ENCODE measurements at regions not wholly inside any gene's neighbourhood (a gene's known extent, or its start where the extent isn't known, plus 50 kb on each side); places are given as distances from the start of the nearest gene placed in this dataset.

- Histone ChIP-seq H3K4me3 (replicated peaks in 1 of 4; ENCODE audit: control extremely low read depth in 1 of 4, insufficient read depth in 1 of 4, low read depth in 3 of 4, low read length in 4 of 4) (no peak overlapping the region), H3K9ac (ENCODE audit: insufficient read depth, low read length) (no peak overlapping the region), H3K27ac (ENCODE audit: insufficient read depth, low read length) (no peak overlapping the region), H2AFZ (ENCODE audit: low read length) (no peak overlapping the region), H3K27me3 (ENCODE audit: control insufficient read depth, insufficient read depth, low read length) (no peaks in the 10 kb centered on the region), H3K9me3 (ENCODE audit: control insufficient read depth, insufficient read depth, low read depth, low read length) (no peaks in the 10 kb centered on the region), H3K4me2 (ENCODE audit: extremely low read depth, insufficient read depth, low read length) (no peak overlapping the region), H3K36me3 (ENCODE audit: control insufficient read depth, insufficient read depth, low read length) (no peaks in the 10 kb centered on the region), H3K79me2 (ENCODE audit: control insufficient read depth, insufficient read depth, low read length) (no peaks in the 10 kb centered on the region), H3K4me1 (ENCODE audit: control insufficient read depth, extremely low read depth, insufficient read depth, low read length) (no peaks in the 10 kb centered on the region), H4K20me1 (ENCODE audit: control insufficient read depth, extremely low read depth, insufficient read depth, low read length) (no peaks in the 10 kb centered on the region)
- no peak for TF ChIP-seq EZH2 (IDR thresholded peaks at IDR 0.05; ENCODE audit: low read length, missing control alignments)
- TF ChIP-seq, protein P1, sequence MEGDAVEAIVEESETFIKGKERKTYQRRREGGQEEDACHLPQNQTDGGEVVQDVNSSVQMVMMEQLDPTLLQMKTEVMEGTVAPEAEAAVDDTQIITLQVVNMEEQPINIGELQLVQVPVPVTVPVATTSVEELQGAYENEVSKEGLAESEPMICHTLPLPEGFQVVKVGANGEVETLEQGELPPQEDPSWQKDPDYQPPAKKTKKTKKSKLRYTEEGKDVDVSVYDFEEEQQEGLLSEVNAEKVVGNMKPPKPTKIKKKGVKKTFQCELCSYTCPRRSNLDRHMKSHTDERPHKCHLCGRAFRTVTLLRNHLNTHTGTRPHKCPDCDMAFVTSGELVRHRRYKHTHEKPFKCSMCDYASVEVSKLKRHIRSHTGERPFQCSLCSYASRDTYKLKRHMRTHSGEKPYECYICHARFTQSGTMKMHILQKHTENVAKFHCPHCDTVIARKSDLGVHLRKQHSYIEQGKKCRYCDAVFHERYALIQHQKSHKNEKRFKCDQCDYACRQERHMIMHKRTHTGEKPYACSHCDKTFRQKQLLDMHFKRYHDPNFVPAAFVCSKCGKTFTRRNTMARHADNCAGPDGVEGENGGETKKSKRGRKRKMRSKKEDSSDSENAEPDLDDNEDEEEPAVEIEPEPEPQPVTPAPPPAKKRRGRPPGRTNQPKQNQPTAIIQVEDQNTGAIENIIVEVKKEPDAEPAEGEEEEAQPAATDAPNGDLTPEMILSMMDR (conservative IDR thresholded peaks at IDR 0.05 in 1 of 2, IDR thresholded peaks at IDR 0.05 in 1 of 2; ENCODE audit: low read depth in 1 of 2, low read length in 2 of 2), result no peak
- peak; percentile 67 for DNase-seq (ENCODE audit: low read depth in 2 of 2)
Measured at GRCh38 chr1:56034222-56034621, 545.1 kb downstream of the PLPP3 start.

DNA sequence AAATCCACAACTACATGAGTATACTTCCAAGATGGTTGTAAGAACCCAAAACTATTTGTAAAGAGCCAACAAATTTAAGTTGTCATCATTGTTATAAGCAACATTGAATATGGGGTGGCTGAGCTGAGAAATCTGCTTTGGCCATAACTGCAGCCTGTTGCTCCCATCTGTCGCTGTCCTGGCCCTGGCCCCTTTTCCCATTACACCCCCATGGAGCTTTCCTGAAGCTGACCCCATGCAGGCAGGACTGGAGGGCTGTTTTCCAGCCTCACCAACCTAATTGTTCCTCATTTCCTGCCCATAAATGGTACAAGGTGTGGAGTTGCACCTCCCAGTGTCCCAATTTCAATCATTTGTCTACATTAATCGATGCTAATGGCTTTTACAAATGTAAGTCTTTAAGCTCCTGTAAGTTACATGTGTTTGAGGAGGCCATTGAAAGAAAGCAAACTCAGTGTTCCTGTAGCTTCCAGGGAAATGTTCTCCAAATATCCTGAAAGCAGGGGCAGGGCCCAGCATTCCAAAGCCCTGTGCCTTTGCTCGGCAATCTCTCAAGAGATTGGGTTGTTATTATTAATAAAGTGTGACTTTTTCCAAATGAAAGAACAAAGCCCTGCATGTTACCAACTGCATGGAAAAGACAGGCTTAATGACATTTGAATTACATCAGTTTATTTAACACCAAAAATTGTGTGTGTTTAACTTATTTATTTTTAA is 545.9 kb downstream of the PLPP3 start:
- H3K27ac ChIP-seq (ENCODE audit: insufficient read depth, low read length), result no peak overlapping the region
- no peak for DNase-seq (ENCODE audit: low read depth in 2 of 2)
- no peaks in the 10 kb centered on the region for H3K4me1 ChIP-seq (ENCODE audit: control insufficient read depth, extremely low read depth, insufficient read depth, low read length)
- no peak overlapping the region for H3K4me2 ChIP-seq (ENCODE audit: extremely low read depth, insufficient read depth, low read length)
- H3K9me3 ChIP-seq (ENCODE audit: control insufficient read depth, insufficient read depth, low read depth, low read length), result no peaks in the 10 kb centered on the region
- TF ChIP-seq, protein P1 (conservative IDR thresholded peaks at IDR 0.05 in 1 of 2, IDR thresholded peaks at IDR 0.05 in 1 of 2; ENCODE audit: low read depth in 1 of 2, low read length in 2 of 2), result no peak
- no peak for TF ChIP-seq EZH2 (IDR thresholded peaks at IDR 0.05; ENCODE audit: low read length, missing control alignments)
- no peaks in the 10 kb centered on the region for H4K20me1 ChIP-seq (ENCODE audit: control insufficient read depth, extremely low read depth, insufficient read depth, low read length)
- H2AFZ ChIP-seq (ENCODE audit: low read length), result no peak overlapping the region
- H3K9ac ChIP-seq (ENCODE audit: insufficient read depth, low read length), result no peak overlapping the region
- H3K4me3 ChIP-seq (replicated peaks in 1 of 4; ENCODE audit: control extremely low read depth in 1 of 4, insufficient read depth in 1 of 4, low read depth in 3 of 4, low read length in 4 of 4), result no peak overlapping the region
- H3K27me3 ChIP-seq (ENCODE audit: control insufficient read depth, insufficient read depth, low read length), result no peaks in the 10 kb centered on the region
- no peaks in the 10 kb centered on the region for H3K36me3 ChIP-seq (ENCODE audit: control insufficient read depth, insufficient read depth, low read length)
- no peaks in the 10 kb centered on the region for H3K79me2 ChIP-seq (ENCODE audit: control insufficient read depth, insufficient read depth, low read length)

- Histone ChIP-seq H3K4me1 (ENCODE audit: control insufficient read depth, extremely low read depth, insufficient read depth, low read length) (no peaks in the 10 kb centered on the region), H3K79me2 (ENCODE audit: control insufficient read depth, insufficient read depth, low read length) (no peaks in the 10 kb centered on the region), H3K9me3 (ENCODE audit: control insufficient read depth, insufficient read depth, low read depth, low read length) (no peaks in the 10 kb centered on the region), H3K4me3 (replicated peaks in 1 of 4; ENCODE audit: control extremely low read depth in 1 of 4, insufficient read depth in 1 of 4, low read depth in 3 of 4, low read length in 4 of 4) (no peak overlapping the region), H3K27me3 (ENCODE audit: control insufficient read depth, insufficient read depth, low read length) (no peaks in the 10 kb centered on the region), H3K4me2 (ENCODE audit: extremely low read depth, insufficient read depth, low read length) (no peak overlapping the region), H3K27ac (ENCODE audit: insufficient read depth, low read length) (no peak overlapping the region), H2AFZ (ENCODE audit: low read length) (no peak overlapping the region), H3K36me3 (ENCODE audit: control insufficient read depth, insufficient read depth, low read length) (no peaks in the 10 kb centered on the region), H3K9ac (ENCODE audit: insufficient read depth, low read length) (no peak overlapping the region), H4K20me1 (ENCODE audit: control insufficient read depth, extremely low read depth, insufficient read depth, low read length) (no peaks in the 10 kb centered on the region)
- TF ChIP-seq, protein P1 (conservative IDR thresholded peaks at IDR 0.05 in 1 of 2, IDR thresholded peaks at IDR 0.05 in 1 of 2; ENCODE audit: low read depth in 1 of 2, low read length in 2 of 2), result no peak
- TF ChIP-seq EZH2 (IDR thresholded peaks at IDR 0.05; ENCODE audit: low read length, missing control alignments), result no peak
- no peak for DNase-seq (ENCODE audit: low read depth in 2 of 2)
Measured at GRCh38 chr1:56032096-56032676, 547.2 kb downstream of the PLPP3 start.
